Left lung (tissue), 4 donors: ENCODE measurements at regions not wholly inside any gene's neighbourhood (a gene's known extent, or its start where the extent isn't known, plus 50 kb on each side); places are given as distances from the start of the nearest gene placed in this dataset.
"Not testable (repeated sequence)": the region's sequence is repeated elsewhere in the genome, so short reads cannot be mapped to it uniquely, and the experiment has no call there.

ENCODE experiments used
- ATAC-seq: fragments of 200-7000 bp; cut with Tn5 transposase; one replicate; pipeline ENCODE4 v1.9.1; 2020; ENCODE audit warnings: moderate library complexity
- DNase-seq, 4 donors: peaks; one replicate each; pipeline ENCODE4 v3.0.0-alpha.2; 2013 to 2020
- H3K27ac ChIP-seq, 2 donors: fragments of 200-600 bp; sonication (generic) in 1 of 2; one replicate each; pipeline versions ENCODE4 v1.5.0 to v1.8.0; 2020 to 2021
- H3K27me3 ChIP-seq, 2 donors: fragments of 200-600 bp; sonication (generic) in 1 of 2; one replicate each; pipeline versions ENCODE4 v1.5.0 to v1.8.0; 2020 to 2021
- H3K36me3 ChIP-seq, 2 donors: fragments of 200-600 bp; sonication (generic) in 1 of 2; one replicate each; pipeline versions ENCODE4 v1.5.0 to v1.8.0; 2020 to 2021
- H3K4me1 ChIP-seq, 2 donors: fragments of 200-600 bp; one replicate each; pipeline ENCODE4 v1.8.0; 2021
- H3K4me3 ChIP-seq, 2 donors: fragments of 200-600 bp; sonication (generic) in 1 of 2; one replicate each; pipeline versions ENCODE4 v1.5.0 to v1.8.0; 2020 to 2021; ENCODE audit warnings: mild to moderate bottlenecking in 1 of 2
- H3K9me3 ChIP-seq, 2 donors: fragments of 200-600 bp; sonication (generic) in 1 of 2; one replicate each; pipeline versions ENCODE4 v1.5.0 to v1.8.0; 2020 to 2021
- CTCF ChIP-seq, 2 donors: fragments of 200-600 bp; sonication (generic) in 1 of 2; IDR thresholded peaks; one replicate each; pipeline versions ENCODE4 v1.5.0 to v1.8.0; 2021; ENCODE audit warnings: antibody characterized with exemption in 2 of 2
- intact Hi-C, 2 donors: fragments of 100-400 bp; cut with DNase I; formaldehyde crosslinking; loops; one replicate each; pipeline versions ENCODE4 v1.11.2 to v1.14.2; 2022
- donor health status: DM: no; HTN: yes; CAD: no.
- donor health status: DM: no; HTN: no; CAD: no.

- H3K36me3 ChIP-seq = no peaks in the 10 kb centered on the region
- H3K27me3 ChIP-seq = no peaks in the 10 kb centered on the region
- intact Hi-C loops = no loop called here
- no peaks in the 10 kb centered on the region for H3K4me1 ChIP-seq
- TF ChIP-seq CTCF (IDR thresholded peaks at IDR 0.05) = no peak
- no peaks in the 10 kb centered on the region for H3K9me3 ChIP-seq
- no peak overlapping the region for H3K4me3 ChIP-seq
- H3K27ac ChIP-seq = no peak overlapping the region
- ATAC-seq (no peak), DNase-seq (no peak)
Observed at GRCh38 chr12:43196268-43196907, 355.6 kb downstream of the ADAMTS20 start.

GRCh38 chr12:43193096-43193495, 358.9 kb downstream of the ADAMTS20 start:
- DNase-seq, ATAC-seq, H3K4me3 ChIP-seq, H3K27me3 ChIP-seq, H3K27ac ChIP-seq, H3K4me1 ChIP-seq, H3K9me3 ChIP-seq, intact Hi-C loops, H3K36me3 ChIP-seq: not testable (repeated sequence)

GRCh38 chr12:43192442-43192841, 359.6 kb downstream of the ADAMTS20 start:
- DNase-seq, H3K4me1 ChIP-seq, intact Hi-C loops, ATAC-seq, H3K27ac ChIP-seq, H3K9me3 ChIP-seq, H3K27me3 ChIP-seq, H3K4me3 ChIP-seq, H3K36me3 ChIP-seq: not testable (repeated sequence)

GRCh38 chr12:43180242-43180641, 371.8 kb downstream of the ADAMTS20 start:
- H3K36me3 ChIP-seq = no peaks in the 10 kb centered on the region
- H3K4me3 ChIP-seq = no peak overlapping the region
- no peak for TF ChIP-seq CTCF (IDR thresholded peaks at IDR 0.05)
- DNase-seq = no peak
- no peak for ATAC-seq
- peaks cover 0 to 18% of the 10 kb centered on the region in 2 donors for H3K9me3 ChIP-seq
- no peak overlapping the region for H3K27ac ChIP-seq
- intact Hi-C loops = no loop called here
- no peaks in the 10 kb centered on the region for H3K27me3 ChIP-seq
- no peaks in the 10 kb centered on the region for H3K4me1 ChIP-seq

GRCh38 chr12:43179486-43179885, 372.5 kb downstream of the ADAMTS20 start:
- no peak overlapping the region for H3K27ac ChIP-seq
- intact Hi-C loops = no loop called here
- no peak for TF ChIP-seq CTCF (IDR thresholded peaks at IDR 0.05)
- peaks cover 0 to 18% of the 10 kb centered on the region in 2 donors for H3K9me3 ChIP-seq
- H3K4me3 ChIP-seq = no peak overlapping the region
- H3K27me3 ChIP-seq = no peaks in the 10 kb centered on the region
- H3K4me1 ChIP-seq = no peaks in the 10 kb centered on the region
- ATAC-seq (no peak), DNase-seq (no peak)
- no peaks in the 10 kb centered on the region for H3K36me3 ChIP-seq

- H3K27ac ChIP-seq = no peak overlapping the region
- H3K36me3 ChIP-seq = no peaks in the 10 kb centered on the region
- TF ChIP-seq CTCF (IDR thresholded peaks at IDR 0.05) = no peak
- intact Hi-C loops = no loop called here
- peaks cover 0 to 7% of the 10 kb centered on the region in 2 donors for H3K9me3 ChIP-seq
- H3K27me3 ChIP-seq = no peaks in the 10 kb centered on the region
- no peaks in the 10 kb centered on the region for H3K4me1 ChIP-seq
- ATAC-seq (no peak), DNase-seq (no peak)
- H3K4me3 ChIP-seq = no peak overlapping the region
Observed at GRCh38 chr12:43177276-43177675, 374.7 kb downstream of the ADAMTS20 start.
